HG03521 (cell line): ENCODE measurements at regions not wholly inside any gene's neighbourhood (a gene's known extent, or its start where the extent isn't known, plus 50 kb on each side); places are given as distances from the start of the nearest gene placed in this dataset.
"Not testable (repeated sequence)": the region's sequence is repeated elsewhere in the genome, so short reads cannot be mapped to it uniquely, and the experiment has no call there.

Experiments used
- ATAC-seq: cut with Tn5 transposase; IDR thresholded peaks from one replicate; pipeline ENCODE4 v1.9.1; 2021; ENCODE audit warnings: mild to moderate bottlenecking, moderate library complexity; ENCODE audit not compliant: unreplicated experiment

DNA sequence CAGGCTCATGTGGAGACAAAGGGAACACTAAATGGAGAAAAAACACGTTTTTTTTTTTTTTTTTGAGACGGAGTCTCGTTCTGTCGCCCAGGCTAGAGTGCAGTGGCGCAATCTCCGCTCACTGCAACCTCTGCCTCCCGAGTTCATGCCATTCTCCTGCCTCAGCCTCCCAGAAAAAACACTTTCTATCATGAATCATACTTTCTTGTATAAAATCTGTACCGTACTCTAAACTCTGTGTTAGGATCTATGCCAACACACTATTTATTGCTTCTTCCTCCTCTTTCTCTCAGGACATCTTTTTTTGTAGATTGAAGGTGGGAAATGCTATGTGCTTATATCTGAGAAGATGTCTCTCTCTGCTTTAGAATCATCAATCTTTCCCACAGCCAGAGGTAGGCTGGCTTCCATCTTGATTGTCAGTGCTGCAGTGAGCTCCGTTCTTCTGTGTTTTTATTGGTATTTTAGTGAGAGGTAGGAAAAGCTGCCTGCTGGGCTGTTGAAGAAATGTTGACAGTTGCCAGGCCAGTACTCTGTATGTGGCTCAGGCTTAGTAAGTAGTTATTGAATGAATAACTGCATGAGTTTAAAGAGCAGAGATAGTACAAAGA is 101.1 kb downstream of the GPR85 start:
- ATAC-seq: no peak

DNA sequence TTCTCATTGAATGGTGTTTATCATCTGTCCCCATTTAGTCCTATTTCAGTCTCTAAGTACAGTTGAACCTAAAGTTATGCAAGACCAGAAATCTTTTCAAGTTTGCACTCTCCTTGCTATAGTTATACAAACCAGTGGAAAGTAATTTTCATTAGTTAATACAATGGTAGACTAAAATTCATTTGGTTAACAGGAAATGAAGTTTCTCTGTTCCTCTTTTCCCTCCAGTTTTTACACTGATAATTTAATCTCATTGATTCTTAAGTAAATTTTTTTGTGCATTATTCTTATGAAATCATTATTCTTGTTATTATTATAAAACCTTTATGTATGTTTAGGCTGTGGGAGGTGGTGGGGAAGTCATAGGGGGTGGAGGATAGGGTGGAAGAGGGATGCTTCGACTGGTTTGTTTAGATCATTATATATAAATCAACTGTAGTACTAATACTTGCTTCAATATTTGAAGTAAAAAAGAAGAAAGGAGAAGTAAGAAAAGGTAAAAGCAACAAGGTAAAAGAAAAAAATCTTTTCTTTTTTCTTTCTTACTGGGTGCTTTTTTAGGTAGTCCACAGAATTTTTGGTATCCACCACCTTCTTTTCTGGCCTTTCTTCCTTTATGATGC is 104.1 kb downstream of the GPR85 start:
- peak; percentile 53 for ATAC-seq

DNA sequence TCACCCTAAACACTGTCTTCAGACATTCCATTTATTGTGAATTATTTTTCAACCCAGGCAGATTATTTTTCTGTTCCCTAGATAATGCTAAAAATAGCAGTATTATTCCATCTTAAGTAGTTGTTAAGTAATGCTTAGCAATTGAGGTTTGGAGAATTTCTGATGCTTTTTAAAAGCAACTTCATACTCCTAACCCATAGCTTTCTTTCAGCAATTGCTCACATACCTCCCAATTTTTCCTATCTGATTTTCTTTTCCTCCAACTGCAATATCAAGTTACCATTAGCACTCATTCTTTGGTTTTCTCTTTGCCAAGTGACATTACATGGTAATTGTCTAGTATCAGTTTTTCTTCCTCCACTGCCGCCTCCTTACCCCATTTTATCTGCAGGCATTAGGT is 104.7 kb downstream of the GPR85 start:
- no peak for ATAC-seq

DNA sequence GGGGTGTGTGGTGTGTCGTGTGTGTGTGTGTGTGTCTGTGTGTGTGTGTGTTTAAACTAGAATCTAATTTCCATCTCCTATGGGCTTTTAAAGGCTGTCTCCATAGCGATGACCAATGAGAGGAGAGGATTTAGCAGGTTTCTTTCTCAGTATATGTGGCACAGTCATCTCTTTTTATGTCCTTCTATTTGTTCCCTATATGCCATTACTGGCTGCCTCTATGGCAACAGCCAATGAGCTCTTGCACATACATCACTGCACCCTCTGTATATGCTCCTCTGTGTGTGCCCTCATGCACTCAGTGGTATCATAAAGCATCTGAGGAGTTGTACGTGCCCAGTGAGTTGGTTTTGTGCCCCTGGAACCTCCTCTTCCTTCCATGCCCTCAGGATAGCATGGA is 107.6 kb downstream of the GPR85 start:
- ATAC-seq: not testable (repeated sequence)

DNA sequence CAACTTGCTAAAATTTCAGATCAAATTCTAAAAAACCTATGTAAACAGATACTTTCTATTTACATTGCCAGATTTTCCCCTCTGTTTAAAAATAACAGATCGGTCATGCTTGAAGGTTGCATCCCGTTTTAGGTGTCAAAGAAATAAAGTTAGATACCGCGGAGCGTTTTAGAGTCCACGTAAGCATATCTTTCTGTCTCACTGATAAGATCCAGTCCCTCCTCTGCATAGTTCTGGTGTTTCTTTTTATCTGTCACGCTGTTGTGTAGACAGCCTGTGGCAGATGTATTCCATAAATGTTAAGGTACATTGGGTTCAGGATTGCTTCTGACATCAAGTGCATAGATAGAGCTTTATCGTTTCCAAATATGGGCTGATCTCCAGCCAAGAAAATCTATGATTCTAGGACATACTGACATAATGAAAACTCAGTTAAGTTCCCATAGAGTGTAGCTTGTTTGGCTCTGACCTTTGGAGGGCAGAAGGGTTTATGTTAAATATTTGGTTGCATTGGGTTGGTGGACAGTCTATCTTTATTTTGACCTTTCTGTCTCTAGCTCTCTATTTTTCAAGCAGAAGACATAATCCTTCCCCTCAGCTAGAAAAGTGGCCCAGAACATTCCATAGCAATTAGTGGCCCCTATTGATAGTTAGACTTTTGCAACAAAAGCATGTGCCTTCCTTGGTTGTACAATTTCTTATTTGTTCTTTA is 109.2 kb downstream of the GPR85 start:
- not testable (repeated sequence) for ATAC-seq

DNA sequence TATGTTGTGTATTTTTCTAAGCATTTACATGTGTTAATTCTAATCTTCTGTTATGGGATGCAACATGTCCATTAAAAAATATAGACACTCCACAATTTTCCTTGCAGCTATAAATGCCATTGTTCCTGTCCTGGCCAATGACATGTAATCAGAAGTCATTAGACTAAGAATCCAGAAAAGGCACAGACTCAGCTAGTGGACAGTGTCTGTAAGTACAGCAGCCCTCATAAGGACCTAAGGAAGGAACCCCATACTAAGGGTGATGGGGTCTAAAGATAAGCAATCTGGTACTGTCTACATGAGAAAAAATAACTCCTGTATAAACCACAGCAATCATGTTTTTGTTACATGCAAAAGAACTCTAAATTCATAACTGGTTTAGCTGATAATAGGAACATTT is 115.9 kb downstream of the GPR85 start:
- peak; percentile 78 for ATAC-seq

DNA sequence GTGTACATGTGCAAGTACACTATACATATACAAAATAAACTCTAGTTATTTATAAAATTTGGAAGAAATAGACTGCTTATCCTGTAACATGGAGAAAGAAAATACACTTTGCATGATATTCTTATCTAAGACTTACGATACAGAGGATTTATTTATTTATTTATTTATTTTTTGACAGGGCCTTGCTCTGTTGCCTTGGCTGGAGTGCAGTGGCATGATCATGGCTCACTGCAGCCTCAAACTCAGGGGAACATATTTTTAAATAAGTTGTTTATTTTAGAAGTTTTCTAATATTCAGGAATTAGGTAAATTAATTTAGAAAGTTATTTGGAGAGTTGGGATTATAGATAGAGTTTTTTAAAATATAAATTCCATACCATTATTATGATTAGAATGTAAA is 116.7 kb downstream of the GPR85 start:
- no peak for ATAC-seq

DNA sequence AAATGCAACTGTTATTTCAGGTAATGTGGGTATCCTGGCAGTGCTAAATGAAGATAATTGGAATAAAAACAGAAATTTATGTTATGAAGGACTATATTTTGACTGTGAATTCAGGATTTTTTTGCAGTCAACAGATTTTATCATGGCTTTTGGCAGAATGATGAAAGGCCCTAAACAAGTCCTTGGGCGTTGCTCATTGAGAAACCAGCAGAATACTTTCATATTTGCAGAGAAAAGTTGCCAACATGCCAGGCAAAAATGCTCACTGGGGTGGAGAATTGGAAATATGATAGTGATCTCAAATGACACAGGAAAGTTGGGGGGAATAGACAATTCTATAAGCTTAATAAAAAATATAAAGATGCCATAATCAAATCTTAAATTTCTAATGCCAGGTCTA is 121.1 kb downstream of the GPR85 start:
- ATAC-seq: no peak

DNA sequence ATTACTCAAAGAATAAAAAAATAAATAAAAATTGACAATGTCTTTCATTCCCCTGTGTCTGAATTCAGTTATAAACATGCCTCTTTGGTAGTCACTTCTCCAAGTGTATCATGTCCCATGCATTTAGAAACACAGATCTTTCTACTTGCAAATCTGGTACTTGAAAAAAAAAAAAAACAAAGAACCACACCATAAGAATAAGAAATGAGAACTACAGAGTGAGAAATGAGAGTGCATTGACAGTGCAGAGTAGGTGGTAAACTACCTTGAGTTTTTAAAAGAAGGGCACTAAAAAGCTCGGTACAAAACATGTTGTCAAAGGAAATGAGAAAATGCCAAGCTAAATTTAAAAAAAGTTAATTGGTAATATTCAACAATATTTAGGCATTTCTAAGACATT is 123.0 kb downstream of the GPR85 start:
- no peak for ATAC-seq

DNA sequence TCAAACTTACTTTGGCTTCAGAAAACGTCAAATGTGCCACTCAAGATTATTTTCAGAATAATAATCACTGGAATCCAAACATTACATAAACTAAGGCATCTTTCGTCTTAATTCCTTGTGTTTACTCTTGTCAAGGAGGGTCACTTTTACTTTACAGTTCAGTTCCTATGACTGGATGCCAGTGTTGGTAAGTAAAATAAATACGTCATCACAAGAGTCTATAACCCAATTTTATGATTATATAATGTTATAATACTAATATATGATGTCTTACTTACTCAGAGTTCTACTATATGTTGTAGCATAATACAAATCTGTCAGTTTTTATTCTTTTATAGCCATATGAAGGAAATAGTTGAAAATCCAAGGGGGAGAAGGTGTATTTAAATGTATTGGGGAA is 123.8 kb downstream of the GPR85 start:
- no peak for ATAC-seq

DNA sequence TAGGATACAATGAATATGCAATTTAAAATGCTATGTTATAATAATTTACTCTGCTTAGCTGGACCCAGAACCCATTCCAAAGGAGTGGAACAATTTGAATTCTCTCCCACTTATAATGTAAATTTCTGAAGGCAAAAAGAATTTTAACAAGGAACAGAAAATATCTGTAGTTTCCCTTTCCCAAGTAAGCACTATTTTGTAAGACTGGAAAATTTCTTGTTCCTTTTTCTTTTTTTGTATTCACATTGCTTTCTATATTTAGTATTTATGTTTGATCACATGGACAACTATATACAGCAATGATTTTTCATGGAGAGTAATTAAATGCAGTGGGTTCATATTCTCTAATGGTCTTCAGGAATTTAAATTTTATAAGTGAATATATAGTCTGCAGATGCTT is 127.4 kb downstream of the GPR85 start:
- no peak for ATAC-seq

DNA sequence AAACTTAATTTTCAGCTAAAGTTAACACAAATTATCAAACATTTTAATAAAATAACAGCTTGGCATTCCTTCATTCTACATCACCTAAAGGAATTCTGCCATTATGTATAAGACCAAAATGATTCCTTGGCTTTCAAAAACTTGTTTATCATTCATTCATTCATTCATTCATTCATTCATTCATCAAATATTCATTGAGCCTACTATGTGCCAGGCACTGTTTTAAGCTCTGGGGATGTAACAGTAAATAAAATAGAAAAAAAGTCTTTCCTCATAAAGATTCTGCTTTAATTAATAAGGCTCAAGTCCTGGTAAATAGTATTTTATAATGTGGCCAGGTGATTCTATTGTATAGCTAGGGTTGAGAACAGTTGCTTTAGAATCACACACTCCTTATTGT is 127.9 kb downstream of the GPR85 start:
- ATAC-seq: no peak

DNA sequence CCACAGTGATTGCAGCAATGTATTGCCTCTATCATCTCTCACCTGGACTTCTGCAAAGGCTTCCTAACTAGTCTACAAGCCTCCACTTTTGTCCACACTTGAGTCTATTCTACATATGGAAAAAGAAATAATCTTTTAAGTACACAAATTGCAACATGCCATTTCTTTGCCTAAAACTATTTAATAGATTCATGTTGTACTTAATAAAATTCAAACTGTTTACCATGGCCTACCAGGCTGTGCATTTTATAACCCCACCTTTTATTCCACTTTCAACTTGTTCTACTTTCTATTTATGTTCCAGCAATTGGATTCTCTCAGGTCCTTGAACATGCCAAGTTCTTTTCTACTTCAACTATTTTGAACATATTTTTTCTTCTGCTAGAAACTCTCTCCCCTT is 128.7 kb downstream of the GPR85 start:
- ATAC-seq: no peak

DNA sequence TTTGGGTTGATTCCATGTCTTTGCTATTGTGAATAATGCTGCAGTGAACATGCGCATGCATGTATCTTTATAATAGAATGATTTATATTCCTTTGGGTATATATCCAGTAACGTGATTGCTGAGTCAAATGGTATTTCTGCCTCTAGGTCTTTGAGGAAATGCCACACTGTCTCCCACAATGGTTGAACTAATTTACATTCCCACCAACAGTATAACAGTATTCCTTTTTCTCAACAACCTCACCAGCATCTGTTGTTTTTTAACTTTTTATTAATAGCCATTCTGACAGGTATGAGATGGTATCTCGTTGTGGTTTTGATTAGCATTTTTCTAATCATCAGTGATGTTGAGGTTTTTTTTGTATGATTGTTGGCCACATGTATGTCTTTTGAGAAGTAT is 133.6 kb downstream of the GPR85 start:
- ATAC-seq: not testable (repeated sequence)

DNA sequence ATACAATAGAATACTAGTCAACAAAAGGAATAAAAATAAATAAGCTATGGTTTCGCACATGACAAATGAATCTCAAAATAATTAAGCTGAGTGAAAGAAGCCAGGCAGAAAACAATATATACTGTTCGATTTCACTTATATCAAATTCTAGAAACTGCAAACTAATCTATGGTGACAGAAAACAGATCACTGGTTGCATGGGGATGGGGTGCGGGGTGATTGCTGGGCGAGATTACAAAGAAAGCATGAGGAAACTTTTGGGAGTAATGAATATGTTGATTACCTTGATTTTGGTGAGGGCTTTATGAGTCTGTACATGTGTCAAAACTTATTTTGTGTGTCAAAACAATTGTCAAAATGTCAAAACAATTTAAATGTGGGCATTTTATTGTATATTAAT is 135.6 kb downstream of the GPR85 start:
- no peak for ATAC-seq

DNA sequence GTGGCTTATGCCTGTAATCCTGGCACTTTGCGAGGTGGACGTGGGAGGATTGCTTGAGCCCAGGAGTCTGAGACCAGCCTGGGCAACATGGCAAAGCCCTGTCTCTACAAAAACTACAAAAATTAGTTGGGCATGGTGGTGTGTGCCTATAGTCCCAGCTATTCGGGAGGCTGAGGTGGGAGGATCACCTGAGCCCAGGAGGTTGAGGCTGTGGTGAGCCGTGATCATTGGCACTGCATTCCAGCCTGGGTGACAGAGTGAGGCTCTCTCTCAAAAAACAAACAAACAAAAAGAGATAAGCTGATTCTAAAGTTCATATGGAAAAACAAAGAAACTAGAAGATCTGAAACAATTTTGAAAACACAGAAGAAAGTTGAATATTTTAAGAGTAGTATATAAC is 136.9 kb downstream of the GPR85 start:
- not testable (repeated sequence) for ATAC-seq

DNA sequence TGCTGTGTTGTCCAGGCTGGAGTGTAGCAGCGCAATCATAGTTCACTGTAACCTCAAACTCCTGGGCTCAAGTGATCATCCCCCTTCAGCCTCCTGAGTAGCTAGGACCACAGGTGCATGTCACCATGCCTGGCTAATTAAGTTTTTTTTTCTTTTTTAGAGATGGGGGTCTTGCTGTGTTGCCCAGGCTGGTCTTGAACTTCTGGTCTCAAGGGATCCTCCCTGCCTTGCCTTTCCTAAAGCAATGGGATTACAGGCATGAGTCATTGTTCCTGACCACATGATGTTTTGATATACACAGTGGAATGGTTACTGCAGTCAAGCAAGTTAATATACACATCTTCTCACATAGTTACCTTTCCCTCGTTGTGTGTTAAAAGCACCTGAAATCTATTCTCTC is 140.3 kb downstream of the GPR85 start:
- ATAC-seq: no peak

DNA sequence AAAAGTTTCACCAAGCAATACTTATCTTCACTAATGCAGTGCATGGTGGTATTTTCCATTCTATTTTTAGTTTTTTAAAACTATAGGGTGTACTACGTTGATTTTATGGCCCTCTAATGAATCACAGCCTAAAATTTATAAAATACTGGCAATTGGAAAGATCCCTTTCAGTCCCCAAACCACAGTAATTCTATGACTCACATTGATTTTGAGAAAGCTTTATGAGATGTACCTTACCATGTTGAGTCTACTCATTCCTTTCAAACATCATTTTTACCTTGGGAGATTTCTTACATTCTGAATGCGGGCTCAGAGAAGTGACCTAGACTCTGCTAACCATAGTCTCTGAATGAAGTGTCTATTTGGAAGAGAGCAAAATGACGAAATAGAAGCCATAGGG is 141.6 kb downstream of the GPR85 start:
- no peak for ATAC-seq

DNA sequence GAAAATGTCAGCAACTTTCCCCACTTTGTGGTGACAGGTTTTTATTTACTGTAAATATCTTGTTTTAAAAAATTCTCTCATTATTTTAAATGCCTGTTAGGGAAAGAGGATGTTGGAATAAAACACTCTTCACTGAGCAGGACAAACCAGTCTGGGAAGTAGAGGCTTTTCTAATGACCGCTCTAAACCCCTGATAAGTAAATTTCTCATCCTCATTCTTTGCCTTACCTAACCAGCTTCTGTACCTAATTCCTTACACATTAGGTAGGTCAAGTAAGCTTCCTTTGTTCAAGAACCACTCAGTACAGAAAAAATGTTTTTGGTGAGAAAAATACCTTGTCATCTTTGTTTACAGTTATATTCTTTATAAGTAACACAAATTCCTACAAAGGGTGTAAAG is 143.6 kb downstream of the GPR85 start:
- ATAC-seq: no peak

DNA sequence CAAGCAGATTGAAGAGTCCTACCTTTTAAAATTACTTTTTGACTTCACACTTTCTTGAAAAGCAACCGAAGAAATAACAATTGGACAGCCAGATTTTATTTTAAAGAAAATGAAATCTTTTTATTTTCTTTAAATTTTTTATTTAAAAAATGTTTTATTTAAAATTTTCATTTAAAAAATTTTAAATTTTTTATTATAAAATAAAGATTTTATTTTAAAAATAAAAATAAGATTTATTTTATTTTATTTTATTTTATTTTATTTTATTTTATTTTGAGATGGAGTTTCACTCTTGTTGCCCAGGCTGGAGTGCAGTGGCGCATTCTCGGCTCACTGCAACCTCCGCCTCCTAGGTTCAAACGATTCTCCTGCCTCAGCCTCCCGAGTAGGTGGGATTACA is 144.5 kb downstream of the GPR85 start:
- not testable (repeated sequence) for ATAC-seq

DNA sequence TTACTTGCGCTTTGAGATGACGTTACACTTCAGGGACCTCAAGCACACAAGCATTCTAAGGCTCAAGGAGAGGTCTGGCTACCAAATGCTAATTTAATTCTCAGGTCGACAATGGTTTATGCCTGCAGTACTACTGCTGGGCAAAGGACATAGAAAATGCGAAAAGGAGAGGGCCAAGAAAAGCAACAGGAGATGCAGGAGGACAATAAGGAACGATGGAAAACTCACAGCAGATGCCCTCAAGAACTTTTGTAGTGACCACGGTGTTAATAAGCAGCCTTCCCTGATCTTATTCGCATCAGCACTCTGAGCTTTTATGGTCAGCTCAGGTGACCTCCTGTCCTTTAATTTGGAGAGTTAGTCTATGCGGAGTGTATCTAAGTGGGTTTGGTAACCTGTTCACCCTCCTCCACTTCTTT is 146.3 kb downstream of the GPR85 start:
- peak; percentile 36 for ATAC-seq

DNA sequence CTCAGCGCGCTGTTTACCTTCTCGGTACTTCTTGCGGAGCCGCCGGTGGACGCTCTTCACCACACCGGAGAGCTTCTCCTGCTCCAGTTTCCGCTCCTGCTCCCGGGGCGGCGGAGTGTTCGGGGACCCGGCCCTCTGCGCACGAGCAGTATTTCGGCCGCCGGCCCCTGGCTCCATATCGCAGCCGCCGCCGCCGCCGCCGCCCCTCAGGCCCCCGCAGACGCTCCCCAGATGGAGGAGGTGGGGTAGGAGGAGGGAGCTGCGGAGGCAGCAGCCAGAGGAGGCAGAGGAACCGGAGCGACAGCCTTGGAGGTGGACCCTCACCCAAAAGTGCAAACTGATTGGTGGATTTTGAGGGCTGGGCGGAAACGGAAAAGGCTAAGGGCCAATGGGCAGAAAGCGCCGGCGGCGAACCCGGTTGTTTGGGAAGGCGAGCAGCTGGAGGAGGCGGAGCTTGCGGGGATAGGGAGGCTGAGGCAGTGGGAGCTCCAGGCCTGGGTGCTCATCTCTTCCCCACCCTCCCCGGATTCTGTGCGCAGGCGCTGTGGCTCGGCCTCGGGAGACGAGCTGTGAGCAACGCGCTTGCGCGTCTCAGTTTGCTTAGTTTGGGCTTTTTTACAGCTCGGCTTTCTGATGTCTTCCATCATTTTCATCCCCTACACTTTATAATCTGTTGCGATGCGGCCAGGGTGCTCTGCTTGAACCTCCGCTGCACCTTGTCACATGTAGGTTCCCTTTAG is 146.9 kb downstream of the GPR85 start:
- ATAC-seq: peak; percentile 96
